Chondrocyte (in vitro differentiated cells): ENCODE measurements at regions not wholly inside any gene's neighbourhood (a gene's known extent, or its start where the extent isn't known, plus 50 kb on each side); places are given as distances from the start of the nearest gene placed in this dataset.

Source experiments
- DNase-seq: peaks from one replicate; pipeline ENCODE4 v3.0.0; 2021; ENCODE audit warnings: mixed read lengths, low spot score
- H3K27ac Mint-ChIP-seq: one replicate; pipeline ENCODE4 v1.8.0; 2021; ENCODE audit warnings: mild to moderate bottlenecking, moderate library complexity, mixed read lengths; ENCODE audit not compliant: unreplicated experiment
- H3K27me3 Mint-ChIP-seq: 2 replicates; pipeline ENCODE4 v1.8.0; 2021; ENCODE audit warnings: low read depth, mixed read lengths
- H3K36me3 Mint-ChIP-seq: 2 replicates; pipeline ENCODE4 v1.8.0; 2021; ENCODE audit warnings: low read depth, mixed read lengths
- H3K4me1 Mint-ChIP-seq: 2 replicates; pipeline ENCODE4 v1.8.0; 2021; ENCODE audit warnings: low read depth, mild to moderate bottlenecking, mixed read lengths
- H3K4me3 Mint-ChIP-seq: one replicate; pipeline ENCODE4 v1.8.0; 2021; ENCODE audit warnings: mild to moderate bottlenecking, moderate library complexity, mixed read lengths; ENCODE audit not compliant: unreplicated experiment
- H3K9me3 Mint-ChIP-seq: 2 replicates; pipeline ENCODE4 v1.8.0; 2021; ENCODE audit warnings: low read depth, mixed read lengths
- TF ChIP-seq, protein P1 (sequence below): fragments of 200-600 bp; sonication (generic); IDR thresholded peaks from 2 replicates; pipeline ENCODE4 v1.5.0; 2021; ENCODE audit warnings: antibody characterized with exemption, mild to moderate bottlenecking, moderate library complexity

DNA sequence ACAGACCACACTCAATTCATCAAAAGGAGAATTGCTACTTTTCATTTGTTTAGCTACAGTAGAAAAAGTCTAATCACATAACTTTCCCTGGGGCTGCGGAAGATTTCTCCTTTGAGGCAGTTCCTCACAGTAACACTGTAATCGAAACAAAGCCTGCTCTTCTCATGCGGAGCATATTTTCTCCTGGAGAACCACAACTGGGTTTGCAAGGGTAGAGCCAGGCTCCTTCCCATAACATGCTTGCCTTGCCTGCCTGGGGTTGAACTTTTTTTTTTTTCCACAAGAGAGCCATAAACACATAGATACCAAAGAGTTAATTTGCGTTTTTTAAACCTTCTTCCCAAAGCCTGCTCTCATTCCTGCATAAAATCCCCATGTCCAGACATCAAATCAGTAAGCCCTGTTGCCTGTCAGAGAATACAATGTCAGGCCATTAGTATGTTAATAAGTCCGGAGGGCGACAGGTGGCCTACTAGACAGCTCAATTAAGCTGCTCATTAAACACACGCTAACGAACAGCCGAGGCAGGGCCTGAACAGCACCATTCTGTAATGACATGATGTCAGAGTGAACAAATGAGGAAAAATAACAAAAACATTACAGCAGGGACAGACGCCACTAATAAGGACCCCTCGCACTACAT lies 107.1 kb upstream of the OLIG2 start:
- no peak for DNase-seq
- no peak overlapping the region for H3K4me3 Mint-ChIP-seq
- peaks cover 11% of the 10 kb centered on the region for H3K27me3 Mint-ChIP-seq

DNA sequence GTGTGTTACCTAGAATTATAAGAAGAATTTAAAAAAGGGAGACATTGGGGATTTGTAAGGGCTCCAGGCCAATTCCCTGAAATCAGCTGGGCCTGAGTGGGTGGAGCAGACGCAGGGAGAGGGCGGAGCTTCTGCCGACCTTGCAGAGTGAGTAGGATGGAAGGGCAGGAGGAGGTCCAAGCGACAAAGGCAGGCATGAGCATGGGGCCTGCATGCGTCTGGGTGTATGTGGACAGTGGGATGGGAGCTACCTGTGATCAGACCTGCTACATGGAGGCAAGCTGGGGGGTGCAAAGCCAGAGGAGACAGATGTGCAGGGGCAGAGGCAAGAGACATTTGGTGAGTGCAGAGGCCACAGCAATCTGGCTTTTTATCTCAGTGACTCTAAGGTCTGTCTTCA lies 105.3 kb upstream of the OLIG2 start:
- peaks cover 21% of the 10 kb centered on the region for H3K9me3 Mint-ChIP-seq
- H3K27me3 Mint-ChIP-seq = peaks cover 9% of the 10 kb centered on the region
- no peak overlapping the region for H3K4me3 Mint-ChIP-seq
- no peak overlapping the region for H3K27ac Mint-ChIP-seq
- TF ChIP-seq, protein P1, sequence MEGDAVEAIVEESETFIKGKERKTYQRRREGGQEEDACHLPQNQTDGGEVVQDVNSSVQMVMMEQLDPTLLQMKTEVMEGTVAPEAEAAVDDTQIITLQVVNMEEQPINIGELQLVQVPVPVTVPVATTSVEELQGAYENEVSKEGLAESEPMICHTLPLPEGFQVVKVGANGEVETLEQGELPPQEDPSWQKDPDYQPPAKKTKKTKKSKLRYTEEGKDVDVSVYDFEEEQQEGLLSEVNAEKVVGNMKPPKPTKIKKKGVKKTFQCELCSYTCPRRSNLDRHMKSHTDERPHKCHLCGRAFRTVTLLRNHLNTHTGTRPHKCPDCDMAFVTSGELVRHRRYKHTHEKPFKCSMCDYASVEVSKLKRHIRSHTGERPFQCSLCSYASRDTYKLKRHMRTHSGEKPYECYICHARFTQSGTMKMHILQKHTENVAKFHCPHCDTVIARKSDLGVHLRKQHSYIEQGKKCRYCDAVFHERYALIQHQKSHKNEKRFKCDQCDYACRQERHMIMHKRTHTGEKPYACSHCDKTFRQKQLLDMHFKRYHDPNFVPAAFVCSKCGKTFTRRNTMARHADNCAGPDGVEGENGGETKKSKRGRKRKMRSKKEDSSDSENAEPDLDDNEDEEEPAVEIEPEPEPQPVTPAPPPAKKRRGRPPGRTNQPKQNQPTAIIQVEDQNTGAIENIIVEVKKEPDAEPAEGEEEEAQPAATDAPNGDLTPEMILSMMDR = no peak
- DNase-seq = no peak
- H3K4me1 Mint-ChIP-seq = peaks cover 9% of the 10 kb centered on the region
- H3K36me3 Mint-ChIP-seq = no peaks in the 10 kb centered on the region

More for the DNA sequence above, 107.1 kb upstream of the OLIG2 start:
- Mint-ChIP-seq H3K36me3 (no peaks in the 10 kb centered on the region), H3K9me3 (peaks cover 10% of the 10 kb centered on the region), H3K4me1 (peaks cover 9% of the 10 kb centered on the region), H3K27ac (no peak overlapping the region)
- TF ChIP-seq, protein P1 = no peak

DNA sequence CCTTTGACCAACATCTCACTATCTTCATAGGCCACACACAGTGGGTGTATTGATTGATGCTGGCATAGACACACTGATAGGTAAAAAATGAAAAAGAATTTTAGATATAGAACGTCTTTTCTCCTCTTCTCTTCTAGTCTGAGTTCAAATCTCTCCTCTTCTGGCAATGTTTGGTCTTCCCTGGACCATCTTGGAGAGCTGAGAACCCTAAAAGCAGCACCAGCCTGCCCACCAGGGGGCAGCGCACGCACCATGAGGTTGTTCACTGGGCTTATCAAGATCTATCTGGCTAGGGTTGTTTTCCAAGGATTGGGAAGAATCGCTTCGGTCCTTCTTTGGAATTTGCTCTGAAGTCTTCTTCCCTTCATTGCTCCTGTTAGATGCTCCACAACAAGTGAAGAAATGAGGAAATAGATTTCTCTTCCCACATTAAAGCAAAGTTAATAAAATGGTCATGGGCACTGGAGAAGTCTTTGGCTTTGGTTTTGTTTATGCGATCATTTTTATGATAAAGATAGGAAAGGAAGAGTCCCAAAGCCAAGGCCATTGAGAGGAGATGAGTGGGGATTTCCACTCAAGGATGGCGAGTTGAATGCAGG lies 104.0 kb upstream of the OLIG2 start:
- Mint-ChIP-seq H3K27ac (no peak overlapping the region), H3K36me3 (peaks cover 2% of the 10 kb centered on the region), H3K4me3 (no peak overlapping the region), H3K4me1 (peaks cover 9% of the 10 kb centered on the region), H3K9me3 (peaks cover 19% of the 10 kb centered on the region), H3K27me3 (peaks cover 9% of the 10 kb centered on the region)
- DNase-seq = no peak
- TF ChIP-seq, protein P1 = peak; percentile 49

DNA sequence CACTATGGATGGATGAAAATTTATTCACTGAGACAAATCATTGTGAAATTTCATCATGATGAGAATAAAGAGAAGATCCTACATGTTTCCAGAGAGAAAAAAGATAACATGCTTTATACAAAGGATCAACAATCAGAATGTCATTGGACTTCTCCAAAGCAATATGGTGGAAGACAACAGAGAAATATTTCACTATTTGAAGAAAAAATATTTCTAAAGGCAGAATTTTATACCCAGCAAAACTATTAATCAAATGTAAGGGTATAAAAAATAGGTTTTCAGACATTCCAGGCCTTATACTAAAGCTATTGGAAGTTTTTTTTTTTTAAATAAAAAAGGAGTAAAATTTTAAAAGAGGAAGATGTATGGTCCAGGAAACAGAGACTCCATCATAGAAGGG lies 100.6 kb upstream of the OLIG2 start:
- no peak overlapping the region for H3K27ac Mint-ChIP-seq
- H3K9me3 Mint-ChIP-seq = peaks cover 19% of the 10 kb centered on the region
- peaks cover 2% of the 10 kb centered on the region for H3K36me3 Mint-ChIP-seq
- no peak overlapping the region for H3K4me3 Mint-ChIP-seq
- TF ChIP-seq, protein P1 = no peak
- no peaks in the 10 kb centered on the region for H3K4me1 Mint-ChIP-seq
- peaks cover 8% of the 10 kb centered on the region for H3K27me3 Mint-ChIP-seq
- DNase-seq = no peak

DNA sequence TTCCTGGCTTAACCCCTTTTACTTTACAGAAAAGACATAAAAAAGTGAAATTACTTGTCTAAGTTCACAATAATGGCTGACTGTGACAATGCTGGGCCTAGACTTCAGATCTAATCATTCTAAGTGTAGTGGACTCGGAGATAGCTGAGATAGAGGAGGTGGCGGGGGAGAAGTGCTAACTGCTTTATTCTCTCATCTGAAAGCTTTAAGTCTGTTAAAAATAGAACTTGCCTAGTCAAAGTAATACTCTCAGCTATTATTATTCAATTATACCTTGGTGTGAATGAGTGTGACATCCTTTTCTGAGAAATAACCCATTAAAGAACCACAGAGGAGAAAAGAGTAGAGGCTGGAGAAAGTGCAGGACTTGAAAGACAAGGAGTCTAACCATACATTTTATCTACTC lies 96.1 kb upstream of the OLIG2 start:
- H3K4me3 Mint-ChIP-seq = no peak overlapping the region
- no peak overlapping the region for H3K27ac Mint-ChIP-seq
- no peaks in the 10 kb centered on the region for H3K4me1 Mint-ChIP-seq
- H3K9me3 Mint-ChIP-seq = peaks cover 11% of the 10 kb centered on the region
- DNase-seq = no peak
- peaks cover 3% of the 10 kb centered on the region for H3K27me3 Mint-ChIP-seq
- TF ChIP-seq, protein P1 = no peak
- H3K36me3 Mint-ChIP-seq = peaks cover 2% of the 10 kb centered on the region
